IPS-18c (cell line): ENCODE measurements at regions not wholly inside any gene's neighbourhood (a gene's known extent, or its start where the extent isn't known, plus 50 kb on each side); places are given as distances from the start of the nearest gene placed in this dataset.
A peak's percentile ranks its signal among the peaks of the same experiment; 100 is the strongest.

Experiments used
- H3K4me3 ChIP-seq: 2 replicates; pipeline ENCODE4 v1.7.0; 2013; ENCODE audit warnings: low read depth, mild to moderate bottlenecking, low read length, moderate library complexity; ENCODE audit not compliant: insufficient read depth
- H3K9me3 ChIP-seq: one replicate; pipeline ENCODE4 v1.6.1; 2013; ENCODE audit warnings: mild to moderate bottlenecking, low read length, moderate library complexity; ENCODE audit not compliant: control insufficient read depth, insufficient read depth

- no peaks in the 10 kb centered on the region for H3K9me3 ChIP-seq
- no peak overlapping the region for H3K4me3 ChIP-seq
Measured at GRCh38 chr12:66763467-66763866, 84.6 kb upstream of the GRIP1 start.

GRCh38 chr12:66765204-66765603 lies 86.3 kb upstream of the GRIP1 start:
- Histone ChIP-seq H3K4me3 (no peak overlapping the region), H3K9me3 (no peaks in the 10 kb centered on the region)

- Histone ChIP-seq H3K4me3 (no peak overlapping the region), H3K9me3 (no peaks in the 10 kb centered on the region)
Measured at GRCh38 chr12:66767536-66767935, 88.7 kb upstream of the GRIP1 start.

DNA sequence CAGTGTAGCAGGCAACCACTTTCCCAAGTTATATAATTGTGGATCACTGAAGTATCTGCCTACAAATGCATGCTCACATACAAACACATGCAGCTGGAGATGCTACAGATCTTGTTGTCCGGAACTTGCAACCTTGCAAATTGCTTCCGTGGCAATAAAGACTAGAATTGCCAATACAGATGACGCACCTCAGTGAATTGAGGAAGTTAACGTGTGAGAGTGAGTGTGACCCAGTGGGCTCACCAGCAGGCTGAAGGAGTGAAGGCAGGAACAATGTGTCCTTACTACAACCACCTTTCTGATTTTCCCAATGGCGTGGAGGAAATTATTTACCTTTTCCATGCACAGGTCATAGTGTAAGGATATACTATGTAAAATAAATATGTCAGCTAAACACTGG lies 89.4 kb upstream of the GRIP1 start:
- Histone ChIP-seq H3K4me3 (no peak overlapping the region), H3K9me3 (no peaks in the 10 kb centered on the region)

DNA sequence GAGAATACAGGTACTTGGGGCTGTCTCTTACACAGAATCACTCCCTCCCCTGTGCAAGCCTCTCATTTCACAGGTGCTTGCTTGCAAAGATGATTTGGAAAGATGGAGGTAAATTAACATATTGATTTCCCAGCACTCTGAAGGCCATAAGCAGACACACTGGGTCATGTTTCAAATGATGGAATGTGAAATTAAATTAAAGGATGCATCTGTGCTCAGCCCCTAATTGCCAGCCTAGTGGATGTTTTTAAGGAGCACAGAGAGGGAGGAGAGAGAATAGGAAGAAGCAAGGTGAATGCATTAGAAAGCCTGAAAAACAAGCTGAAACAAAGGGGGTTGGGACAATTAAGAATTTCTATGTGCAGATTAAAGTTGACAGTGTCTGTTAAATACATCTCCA lies 96.1 kb upstream of the GRIP1 start:
- Histone ChIP-seq H3K9me3 (no peaks in the 10 kb centered on the region), H3K4me3 (no peak overlapping the region)

DNA sequence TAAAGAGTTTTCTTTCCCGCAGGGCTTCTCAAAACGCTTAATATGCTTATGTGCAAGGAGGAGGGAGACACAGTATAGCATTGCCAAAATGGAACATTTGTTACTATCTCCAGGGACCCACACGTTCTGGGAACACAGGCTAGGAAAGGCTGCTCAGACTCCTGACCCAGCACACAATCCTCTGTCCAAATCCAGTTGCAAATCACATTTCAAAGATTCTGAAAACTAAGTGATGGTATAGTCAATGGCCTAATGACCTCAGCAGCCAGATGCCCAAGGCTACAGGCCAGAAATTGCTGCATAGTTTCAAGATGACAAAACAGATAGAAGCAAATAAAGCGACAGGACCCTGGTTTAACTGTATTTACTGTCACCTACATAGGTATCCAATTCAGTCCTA lies 97.0 kb upstream of the GRIP1 start:
- no peaks in the 10 kb centered on the region for H3K9me3 ChIP-seq
- no peak overlapping the region for H3K4me3 ChIP-seq

GRCh38 chr12:66776974-66777373 lies 98.1 kb upstream of the GRIP1 start:
- no peak overlapping the region for H3K4me3 ChIP-seq
- no peaks in the 10 kb centered on the region for H3K9me3 ChIP-seq

DNA sequence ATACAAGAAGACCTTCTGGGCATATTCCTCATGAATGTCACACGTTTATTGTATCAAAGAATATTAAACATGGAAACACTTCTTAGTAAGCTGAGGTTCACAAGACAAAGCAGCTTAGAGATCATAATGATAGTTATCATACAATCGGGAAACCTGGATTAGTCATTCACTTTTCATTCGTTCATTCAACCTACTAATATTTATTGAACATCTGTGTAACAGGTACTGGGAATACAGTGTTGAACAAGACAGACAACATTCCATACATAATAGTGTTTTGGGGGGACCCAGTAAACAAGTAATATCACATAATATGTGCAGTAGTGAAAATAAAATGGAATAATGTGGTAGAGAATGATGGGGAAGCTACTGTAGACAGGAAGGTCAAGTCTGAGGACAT lies 100.6 kb upstream of the GRIP1 start:
- Histone ChIP-seq H3K9me3 (no peaks in the 10 kb centered on the region), H3K4me3 (no peak overlapping the region)

DNA sequence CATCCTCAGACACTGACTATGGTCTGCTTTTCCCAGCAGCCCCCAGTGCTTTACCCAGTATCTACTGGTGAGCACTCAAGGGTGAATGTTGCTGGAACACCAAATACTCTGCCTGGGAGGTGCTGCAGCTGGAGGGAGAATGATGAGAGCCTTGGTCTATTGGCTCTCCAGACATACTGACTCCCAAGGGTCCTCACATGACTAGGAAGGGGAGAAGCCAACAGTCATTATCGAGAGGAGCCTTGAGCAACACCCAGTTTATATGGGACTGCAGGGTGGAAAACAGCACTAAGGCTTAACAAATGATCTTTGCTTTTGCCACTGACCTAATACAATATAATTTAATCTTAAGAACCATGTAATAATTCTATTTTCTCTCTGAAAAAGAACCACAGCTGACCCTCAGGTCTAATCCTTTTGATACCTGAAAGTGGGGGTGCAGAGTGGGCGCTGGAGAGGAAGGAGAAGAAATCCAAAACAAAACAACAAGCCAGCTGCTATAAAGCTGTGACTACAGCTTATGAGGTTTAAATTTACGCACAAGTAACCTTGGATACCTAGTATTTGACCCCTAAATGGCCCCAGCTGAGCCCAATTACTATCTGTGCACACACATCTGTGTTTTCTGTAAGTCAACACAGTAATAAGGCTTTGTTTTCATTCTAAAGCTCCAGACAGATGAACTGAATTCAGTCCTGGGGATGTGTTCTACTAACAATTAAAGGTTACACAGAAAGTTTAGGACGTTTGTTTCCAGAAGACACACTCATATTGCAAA lies 107.8 kb upstream of the GRIP1 start:
- H3K4me3 ChIP-seq = no peak overlapping the region

GRCh38 chr12:66799551-66799950 lies 120.7 kb upstream of the GRIP1 start:
- Histone ChIP-seq H3K4me3 (no peak overlapping the region), H3K9me3 (no peaks in the 10 kb centered on the region)

More for the DNA sequence above, 107.8 kb upstream of the GRIP1 start:
- H3K9me3 ChIP-seq = no peaks in the 10 kb centered on the region

DNA sequence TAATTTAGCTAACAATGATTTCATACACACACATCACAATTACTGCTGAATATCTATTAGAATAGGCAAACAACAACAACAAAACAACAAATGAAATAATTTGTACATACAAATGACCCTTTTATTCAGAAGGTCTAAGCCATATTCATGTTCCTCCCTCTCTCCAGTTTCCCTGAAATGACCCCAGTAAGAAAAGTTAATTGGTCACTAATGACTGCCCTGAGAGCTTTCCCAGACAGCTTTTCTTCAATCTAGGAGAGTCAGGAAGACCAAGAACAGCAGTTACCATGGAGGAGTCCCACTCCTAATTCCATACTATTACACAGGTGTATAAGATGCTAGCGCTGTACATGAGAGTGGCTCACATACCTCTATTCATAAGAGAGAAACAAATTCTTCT lies 121.2 kb upstream of the GRIP1 start:
- H3K9me3 ChIP-seq = no peaks in the 10 kb centered on the region
- no peak overlapping the region for H3K4me3 ChIP-seq

DNA sequence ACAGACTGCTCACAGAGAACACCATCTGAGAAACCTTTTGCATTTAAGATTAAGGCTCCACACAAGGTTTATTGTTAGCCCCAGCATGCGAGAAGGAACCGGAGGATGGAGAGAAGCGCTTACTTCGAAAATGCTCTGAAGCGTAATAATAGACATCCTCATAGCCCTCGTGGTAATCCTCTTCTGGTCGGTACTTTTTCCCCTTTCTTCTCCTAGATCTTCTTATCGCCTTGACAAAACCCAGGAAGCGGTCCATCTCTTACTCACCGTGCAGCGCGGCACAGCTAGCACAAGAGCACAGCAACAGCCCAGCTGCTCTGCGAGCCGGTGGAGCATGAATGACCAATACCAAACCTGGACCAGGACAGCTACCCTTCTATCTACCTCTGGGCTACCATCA lies 125.1 kb upstream of the GRIP1 start:
- Histone ChIP-seq H3K4me3 (peak overlapping the region; percentile 2; the same call in 1 of the 2 replicates), H3K9me3 (no peaks in the 10 kb centered on the region)

GRCh38 chr12:66804563-66804974 lies 125.7 kb upstream of the GRIP1 start:
- peak overlapping the region; percentile 2; the same call in 1 of the 2 replicates for H3K4me3 ChIP-seq
- H3K9me3 ChIP-seq = no peaks in the 10 kb centered on the region

DNA sequence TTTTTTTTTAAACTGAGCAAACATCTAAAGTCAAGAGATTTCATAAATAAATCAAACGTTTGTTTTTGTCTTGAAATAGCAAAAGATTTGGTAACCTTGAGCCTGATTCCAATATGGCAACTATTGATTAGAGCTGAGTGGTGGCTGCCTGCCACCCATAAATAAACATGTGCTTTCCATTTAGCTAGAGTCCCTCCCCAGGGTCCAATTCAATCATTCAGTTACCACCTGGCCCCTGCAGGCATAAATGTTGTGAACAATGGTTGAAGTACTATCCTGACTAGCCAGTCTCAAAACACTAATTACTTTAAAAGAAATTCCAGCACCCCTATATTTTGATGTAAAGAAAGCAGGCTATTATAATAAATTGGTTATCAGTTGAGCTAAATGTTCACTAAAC lies 129.7 kb upstream of the GRIP1 start:
- Histone ChIP-seq H3K4me3 (no peak overlapping the region), H3K9me3 (no peaks in the 10 kb centered on the region)

- H3K4me3 ChIP-seq = no peak overlapping the region
Measured at GRCh38 chr12:66813137-66813892, 134.4 kb upstream of the GRIP1 start.

DNA sequence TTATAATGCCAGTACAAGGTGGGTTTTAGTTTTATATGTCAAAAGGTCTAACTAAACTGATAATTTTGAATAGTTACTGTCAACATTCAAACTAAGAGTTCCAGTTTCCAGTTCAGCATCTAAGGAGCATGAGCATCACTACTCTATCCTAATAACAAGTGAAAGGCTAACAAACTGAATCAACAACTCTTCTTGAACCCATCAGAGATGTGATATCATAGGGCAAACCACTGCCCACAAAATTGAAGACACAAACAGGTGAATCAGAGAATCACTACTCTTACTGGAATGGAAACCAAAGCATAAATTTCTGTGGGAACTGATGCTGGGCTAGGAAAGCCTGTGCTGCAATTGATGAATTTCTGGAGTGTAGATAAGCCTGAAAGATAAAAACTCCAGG lies 140.7 kb upstream of the GRIP1 start:
- no peaks in the 10 kb centered on the region for H3K9me3 ChIP-seq
- no peak overlapping the region for H3K4me3 ChIP-seq

More at GRCh38 chr12:66813137-66813892, 134.4 kb upstream of the GRIP1 start:
- H3K9me3 ChIP-seq = no peaks in the 10 kb centered on the region

- Histone ChIP-seq H3K4me3 (no peak overlapping the region), H3K9me3 (no peaks in the 10 kb centered on the region)
Measured at GRCh38 chr12:66822961-66823360, 144.1 kb upstream of the GRIP1 start.

DNA sequence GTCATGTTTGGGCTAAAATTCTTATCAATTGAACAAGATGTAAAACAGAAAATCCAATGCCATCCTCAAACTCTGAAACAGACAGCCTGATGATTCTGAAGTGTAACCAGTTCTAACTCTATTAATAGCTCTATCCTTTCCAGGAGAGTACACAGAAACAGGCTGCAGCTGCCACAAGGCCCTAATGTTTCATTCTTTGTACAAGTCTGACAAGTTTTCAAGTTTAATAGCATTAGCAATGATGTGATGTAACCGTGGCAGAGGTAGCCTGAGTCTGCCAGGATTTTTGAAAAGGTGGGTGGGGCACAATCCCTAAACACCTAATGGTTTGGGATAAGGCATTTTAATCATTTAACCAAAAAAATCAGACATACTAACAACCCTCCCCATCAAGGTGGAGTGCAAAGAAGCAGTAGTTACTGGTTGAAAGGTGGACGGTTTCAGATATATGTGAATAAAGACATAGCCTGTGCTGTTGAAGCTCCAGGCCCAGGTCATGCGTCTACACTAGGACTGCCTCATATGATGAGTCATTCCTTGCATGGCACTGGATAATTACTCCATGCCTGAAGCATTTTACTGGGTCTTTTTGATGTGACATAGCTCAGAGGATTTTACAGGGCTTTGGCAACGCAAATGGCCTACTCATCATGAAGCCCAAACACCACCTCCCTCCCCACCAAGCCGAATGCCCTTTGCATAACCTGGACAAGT lies 145.1 kb upstream of the GRIP1 start:
- H3K9me3 ChIP-seq = no peaks in the 10 kb centered on the region
- H3K4me3 ChIP-seq = no peak overlapping the region
